ENCODE measurements at regions not wholly inside any gene's neighbourhood (a gene's known extent, or its start where the extent isn't known, plus 50 kb on each side); places are given as distances from the start of the nearest gene placed in this dataset.

DNA sequence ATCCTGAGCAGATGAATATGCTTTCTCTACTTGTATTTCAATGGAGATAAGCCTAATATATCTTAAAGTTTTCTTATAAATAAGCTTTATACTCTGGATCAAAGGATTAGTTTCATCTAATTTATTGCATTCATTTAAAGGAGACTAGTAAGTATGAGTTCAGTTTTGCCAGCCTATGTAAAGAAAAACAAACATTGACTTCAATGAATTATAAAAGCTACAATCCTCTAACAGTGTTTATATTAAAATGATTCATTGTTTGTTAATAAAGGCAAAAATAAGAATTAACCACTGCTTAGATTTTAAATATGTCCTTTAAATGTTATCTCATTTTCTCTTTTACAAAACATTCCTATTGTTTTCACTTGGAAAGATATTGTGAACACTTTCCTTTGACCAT is 566.0 kb downstream of the EPHA4 start:
- DNase-seq (ENCODE audit: low read depth), result no peak
- H3K4me3 ChIP-seq (ENCODE audit: low read length), result no peak overlapping the region
- TF ChIP-seq, protein P1, sequence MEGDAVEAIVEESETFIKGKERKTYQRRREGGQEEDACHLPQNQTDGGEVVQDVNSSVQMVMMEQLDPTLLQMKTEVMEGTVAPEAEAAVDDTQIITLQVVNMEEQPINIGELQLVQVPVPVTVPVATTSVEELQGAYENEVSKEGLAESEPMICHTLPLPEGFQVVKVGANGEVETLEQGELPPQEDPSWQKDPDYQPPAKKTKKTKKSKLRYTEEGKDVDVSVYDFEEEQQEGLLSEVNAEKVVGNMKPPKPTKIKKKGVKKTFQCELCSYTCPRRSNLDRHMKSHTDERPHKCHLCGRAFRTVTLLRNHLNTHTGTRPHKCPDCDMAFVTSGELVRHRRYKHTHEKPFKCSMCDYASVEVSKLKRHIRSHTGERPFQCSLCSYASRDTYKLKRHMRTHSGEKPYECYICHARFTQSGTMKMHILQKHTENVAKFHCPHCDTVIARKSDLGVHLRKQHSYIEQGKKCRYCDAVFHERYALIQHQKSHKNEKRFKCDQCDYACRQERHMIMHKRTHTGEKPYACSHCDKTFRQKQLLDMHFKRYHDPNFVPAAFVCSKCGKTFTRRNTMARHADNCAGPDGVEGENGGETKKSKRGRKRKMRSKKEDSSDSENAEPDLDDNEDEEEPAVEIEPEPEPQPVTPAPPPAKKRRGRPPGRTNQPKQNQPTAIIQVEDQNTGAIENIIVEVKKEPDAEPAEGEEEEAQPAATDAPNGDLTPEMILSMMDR (conservative IDR thresholded peaks at IDR 0.05; ENCODE audit: low read depth, low read length), result no peak

DNA sequence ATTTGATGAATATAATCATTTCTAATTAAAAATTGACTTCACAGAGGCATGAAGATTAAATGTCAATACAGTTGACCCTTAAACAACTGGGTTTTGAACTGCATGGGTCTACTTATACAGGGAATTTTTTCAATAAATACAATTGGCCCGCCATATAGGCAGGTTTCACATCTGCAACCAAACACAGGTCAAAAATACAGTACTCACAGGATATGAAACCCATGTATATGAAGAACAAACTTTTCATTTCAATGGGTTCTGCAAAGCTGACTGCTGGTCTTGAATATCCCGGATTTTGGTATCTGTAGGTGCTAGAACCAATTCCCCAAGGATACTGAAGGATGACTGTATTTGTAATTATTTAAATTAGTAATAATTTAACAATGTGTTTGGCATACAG is 555.6 kb downstream of the EPHA4 start:
- no peak for DNase-seq (ENCODE audit: low read depth)
- TF ChIP-seq, protein P1 (conservative IDR thresholded peaks at IDR 0.05; ENCODE audit: low read depth, low read length), result no peak
- H3K4me3 ChIP-seq (ENCODE audit: low read length), result no peak overlapping the region

DNA sequence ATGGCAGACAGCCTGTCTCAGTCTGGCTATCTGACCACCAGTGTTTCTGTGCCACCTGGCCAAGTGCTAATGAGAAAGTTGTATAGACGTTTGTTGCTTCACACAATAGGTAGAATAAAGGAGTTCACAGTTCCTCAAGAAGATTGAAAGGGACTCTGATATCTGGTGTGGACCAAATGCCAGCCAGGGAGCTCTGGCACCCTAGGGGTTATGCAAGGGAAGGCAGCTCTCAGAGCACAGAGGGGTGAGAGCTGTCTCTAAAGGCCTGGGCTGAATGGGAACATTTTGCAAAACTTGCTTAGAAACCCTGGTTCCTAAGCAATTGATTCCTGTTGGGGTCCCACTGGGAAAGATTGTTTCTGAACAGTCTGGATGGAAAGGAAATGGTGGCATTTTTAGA is 553.8 kb downstream of the EPHA4 start:
- no peak overlapping the region for H3K4me3 ChIP-seq (ENCODE audit: low read length)
- no peak for DNase-seq (ENCODE audit: low read depth)
- TF ChIP-seq, protein P1 (conservative IDR thresholded peaks at IDR 0.05; ENCODE audit: low read depth, low read length), result no peak

DNA sequence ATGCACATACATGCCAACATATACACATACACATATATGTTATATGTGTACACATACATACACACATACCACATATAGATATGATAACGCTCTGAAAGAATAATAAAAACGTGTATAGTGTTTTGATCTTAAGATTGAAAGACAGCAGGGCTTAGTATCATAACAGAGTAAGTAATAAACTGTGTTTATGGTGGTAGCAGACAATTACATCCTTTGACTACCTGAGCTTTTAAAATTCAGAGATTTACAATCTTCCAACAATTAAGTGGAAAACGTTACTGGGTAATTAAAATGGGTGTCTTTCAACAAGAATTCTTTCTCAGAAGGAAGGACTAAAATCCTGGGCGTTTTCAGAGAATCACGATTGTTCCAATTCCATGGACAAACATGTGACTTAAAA is 552.4 kb downstream of the EPHA4 start:
- TF ChIP-seq, protein P1 (conservative IDR thresholded peaks at IDR 0.05; ENCODE audit: low read depth, low read length), result no peak
- H3K4me3 ChIP-seq (ENCODE audit: low read length), result no peak overlapping the region
- no peak for DNase-seq (ENCODE audit: low read depth)

DNA sequence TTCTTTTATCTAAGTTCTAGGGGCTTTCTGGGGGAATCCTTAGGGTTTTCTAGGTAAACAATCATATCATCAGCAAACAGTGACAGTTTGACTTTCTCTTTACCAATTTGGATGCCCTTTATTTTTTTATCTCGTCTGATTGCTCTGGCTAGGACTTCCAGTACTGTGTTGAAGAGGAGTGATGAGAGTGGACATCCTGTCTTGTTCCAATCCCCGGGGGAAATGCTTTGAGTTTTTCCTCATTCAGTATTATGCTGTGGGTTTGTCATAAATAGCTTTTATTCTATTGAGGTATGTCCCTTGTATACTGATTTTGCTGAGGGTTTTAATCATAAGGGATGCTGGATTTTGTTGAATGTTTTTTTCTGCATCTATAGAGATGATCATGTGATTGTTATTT is 549.5 kb downstream of the EPHA4 start:
- DNase-seq (ENCODE audit: low read depth), result no peak
- H3K4me3 ChIP-seq (ENCODE audit: low read length), result no peak overlapping the region
- TF ChIP-seq, protein P1 (conservative IDR thresholded peaks at IDR 0.05; ENCODE audit: low read depth, low read length), result no peak

DNA sequence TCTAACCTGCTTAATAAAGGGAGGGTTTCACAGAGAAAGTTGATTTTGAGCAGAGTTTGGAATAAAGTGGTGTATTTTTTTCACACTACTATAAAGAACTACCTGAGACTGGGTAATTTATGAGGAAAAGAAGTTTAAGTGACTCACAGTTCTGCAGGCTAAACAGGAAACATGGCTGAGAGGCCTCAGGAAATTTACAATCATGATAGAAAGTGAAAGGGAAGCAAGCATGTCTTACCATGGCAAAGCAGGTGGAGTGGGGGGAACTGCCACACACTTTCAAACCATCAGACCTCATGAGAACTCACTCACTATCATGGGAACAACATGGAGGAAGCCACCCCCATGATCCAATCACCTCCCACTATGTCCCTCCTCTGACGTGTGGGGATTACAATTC is 546.7 kb downstream of the EPHA4 start:
- H3K4me3 ChIP-seq (ENCODE audit: low read length), result no peak overlapping the region
- TF ChIP-seq, protein P1 (conservative IDR thresholded peaks at IDR 0.05; ENCODE audit: low read depth, low read length), result no peak
- DNase-seq (ENCODE audit: low read depth), result no peak

DNA sequence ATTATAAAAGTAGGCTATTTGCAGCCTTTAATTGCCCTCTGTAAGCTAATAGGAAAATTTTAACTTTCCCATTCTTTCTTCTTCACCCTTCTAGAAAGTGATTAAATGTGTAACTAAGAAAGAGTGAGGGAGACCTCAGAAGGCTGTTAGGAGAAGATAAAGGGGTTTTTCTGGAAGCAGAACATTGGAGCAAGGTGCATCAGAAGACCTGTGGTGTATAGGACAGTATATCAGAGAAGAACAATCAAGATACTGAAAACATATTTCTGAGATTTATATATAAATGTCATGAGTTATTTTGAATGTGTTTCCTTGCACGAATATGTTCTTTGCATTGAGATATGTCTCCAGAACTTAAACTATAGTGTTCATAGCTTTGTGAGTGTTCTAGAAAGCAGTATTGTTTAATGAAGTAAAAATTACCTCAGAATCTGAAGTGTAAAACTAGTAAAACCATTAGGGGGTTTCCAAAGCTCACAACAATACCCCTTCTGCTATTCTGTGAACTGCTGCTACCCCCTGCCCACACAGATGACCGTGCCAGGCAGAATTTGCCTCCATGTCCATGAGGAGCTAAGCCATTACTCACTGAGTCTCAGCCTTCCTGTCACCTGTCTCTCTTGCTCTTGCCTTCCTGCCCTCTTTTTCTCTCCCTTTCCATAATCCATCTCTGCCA is 537.9 kb downstream of the EPHA4 start:
- H3K4me3 ChIP-seq (ENCODE audit: low read length), result no peak overlapping the region
- no peak for DNase-seq (ENCODE audit: low read depth)
- TF ChIP-seq, protein P1 (conservative IDR thresholded peaks at IDR 0.05; ENCODE audit: low read depth, low read length), result no peak
